HG02642 (cell line): ENCODE measurements at regions not wholly inside any gene's neighbourhood (a gene's known extent, or its start where the extent isn't known, plus 50 kb on each side); places are given as distances from the start of the nearest gene placed in this dataset.
"Not testable (repeated sequence)": the region's sequence is repeated elsewhere in the genome, so short reads cannot be mapped to it uniquely, and the experiment has no call there.

Experiments
- ATAC-seq: cut with Tn5 transposase; IDR thresholded peaks from one replicate; pipeline ENCODE4 v1.9.1; 2021; ENCODE audit warnings: mild to moderate bottlenecking; ENCODE audit not compliant: unreplicated experiment, poor library complexity

GRCh38 chr12:38016602-38017001 lies 300.0 kb upstream of the ALG10B start:
- ATAC-seq, result no peak

- ATAC-seq, result no peak
Measured at GRCh38 chr12:38025916-38026315, 290.7 kb upstream of the ALG10B start.

- no peak for ATAC-seq
Measured at GRCh38 chr12:38053113-38053512, 263.5 kb upstream of the ALG10B start.

- ATAC-seq, result no peak
Measured at GRCh38 chr12:38053655-38054464, 262.7 kb upstream of the ALG10B start.

- no peak for ATAC-seq
Measured at GRCh38 chr12:38056701-38057689, 259.6 kb upstream of the ALG10B start.

- no peak for ATAC-seq
Measured at GRCh38 chr12:38099686-38100085, 216.9 kb upstream of the ALG10B start.

GRCh38 chr12:38101753-38102152 lies 214.8 kb upstream of the ALG10B start:
- ATAC-seq, result no peak

GRCh38 chr12:38102197-38102596 lies 214.4 kb upstream of the ALG10B start:
- ATAC-seq, result no peak

GRCh38 chr12:38110026-38110699 lies 206.4 kb upstream of the ALG10B start:
- no peak for ATAC-seq

GRCh38 chr12:38113991-38114390 lies 202.6 kb upstream of the ALG10B start:
- ATAC-seq, result no peak

- no peak for ATAC-seq
Measured at GRCh38 chr12:38116968-38117367, 199.6 kb upstream of the ALG10B start.

GRCh38 chr12:38118632-38119031 lies 197.9 kb upstream of the ALG10B start:
- ATAC-seq, result no peak

- no peak for ATAC-seq
Measured at GRCh38 chr12:38120438-38120837, 196.1 kb upstream of the ALG10B start.

- ATAC-seq, result not testable (repeated sequence)
Measured at GRCh38 chr12:38123028-38123427, 193.5 kb upstream of the ALG10B start.

GRCh38 chr12:38123566-38124246 lies 192.9 kb upstream of the ALG10B start:
- no peak for ATAC-seq

- no peak for ATAC-seq
Measured at GRCh38 chr12:38124247-38125012, 192.1 kb upstream of the ALG10B start.

- no peak for ATAC-seq
Measured at GRCh38 chr12:38132139-38132538, 184.4 kb upstream of the ALG10B start.

GRCh38 chr12:38137287-38137686 lies 179.3 kb upstream of the ALG10B start:
- no peak for ATAC-seq

GRCh38 chr12:38137716-38138115 lies 178.9 kb upstream of the ALG10B start:
- no peak for ATAC-seq
